GM19452 (cell line): ENCODE measurements at regions not wholly inside any gene's neighbourhood (a gene's known extent, or its start where the extent isn't known, plus 50 kb on each side); places are given as distances from the start of the nearest gene placed in this dataset.
"Not testable (repeated sequence)": the region's sequence is repeated elsewhere in the genome, so short reads cannot be mapped to it uniquely, and the experiment has no call there.

Source experiments
- ATAC-seq: cut with Tn5 transposase; IDR thresholded peaks from one replicate; pipeline ENCODE4 v1.9.1; 2021; ENCODE audit not compliant: unreplicated experiment

DNA sequence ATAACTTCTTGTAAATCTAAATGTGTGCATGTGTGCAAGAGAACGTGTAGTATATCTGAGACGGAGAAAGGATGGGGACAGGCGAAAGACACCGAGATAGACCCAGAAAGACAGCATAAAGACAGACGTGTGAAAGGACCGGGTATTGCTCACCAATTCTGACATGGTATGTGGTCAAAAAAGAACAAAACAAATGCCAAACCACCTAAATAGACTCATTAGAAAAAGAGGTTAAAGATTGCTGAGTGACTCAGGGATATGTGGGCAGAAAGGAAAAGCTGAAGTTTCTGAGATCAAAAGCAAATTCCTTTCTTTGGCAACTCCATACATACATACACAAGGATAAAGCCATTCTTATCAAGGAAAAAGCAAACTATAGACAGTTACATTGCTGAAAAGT is 179.7 kb upstream of the TSC22D1 start:
- ATAC-seq: no peak

DNA sequence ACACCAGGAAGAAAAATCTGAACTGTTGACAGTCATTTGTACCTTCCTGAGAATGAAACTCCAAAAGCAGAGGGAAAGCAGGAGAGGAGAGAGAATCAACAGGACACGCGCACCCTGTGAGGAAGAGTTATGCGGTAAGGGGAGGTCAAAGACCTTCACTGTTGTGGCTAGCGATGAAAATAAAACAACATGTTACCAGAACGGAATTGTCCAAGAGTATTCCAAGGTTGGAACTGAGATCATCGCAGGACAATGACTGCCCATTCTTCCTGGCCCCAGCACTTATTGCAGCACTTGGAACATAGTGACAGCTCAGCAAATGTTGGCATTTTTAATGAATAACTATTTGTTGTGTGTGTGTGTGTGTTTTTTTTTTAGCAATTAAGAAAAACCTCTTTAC is 176.0 kb upstream of the TSC22D1 start:
- no peak for ATAC-seq

DNA sequence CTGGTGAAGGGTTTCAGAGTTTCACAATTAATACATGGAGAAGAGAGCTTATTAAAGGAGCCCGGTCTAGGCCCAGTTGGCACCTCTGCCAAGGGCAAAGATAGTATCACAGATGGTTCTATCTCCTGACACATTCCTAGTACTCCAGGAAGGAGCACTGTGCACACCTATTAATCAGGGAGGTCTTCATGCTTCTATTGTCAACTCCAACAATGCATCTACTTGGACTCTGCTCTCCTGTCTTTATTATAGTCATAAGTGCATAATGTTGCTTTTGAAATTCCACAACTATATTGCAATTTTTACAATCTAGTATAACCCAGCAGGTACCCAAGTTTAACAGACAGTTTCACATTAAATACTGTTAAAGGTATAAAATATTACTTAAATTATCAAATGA is 174.5 kb upstream of the TSC22D1 start:
- no peak for ATAC-seq

DNA sequence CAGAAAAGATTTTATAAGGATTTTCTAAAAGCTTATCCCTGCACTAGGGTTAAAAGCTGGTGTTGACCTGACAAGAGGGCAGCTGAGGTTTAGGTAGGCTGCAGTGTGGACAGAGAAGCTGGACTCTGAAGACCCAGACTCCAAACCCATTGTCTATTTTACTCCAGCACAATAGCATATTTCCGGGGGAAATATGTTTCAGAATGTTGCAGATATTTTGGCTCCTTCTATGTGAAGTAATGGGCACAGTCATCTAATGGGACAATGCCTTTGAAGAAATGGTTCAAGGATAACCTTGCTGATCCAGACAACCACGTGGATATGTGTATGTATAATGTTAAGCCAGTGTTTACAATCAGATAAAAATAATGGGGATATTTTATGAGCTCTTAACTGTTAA is 173.8 kb upstream of the TSC22D1 start:
- no peak for ATAC-seq

DNA sequence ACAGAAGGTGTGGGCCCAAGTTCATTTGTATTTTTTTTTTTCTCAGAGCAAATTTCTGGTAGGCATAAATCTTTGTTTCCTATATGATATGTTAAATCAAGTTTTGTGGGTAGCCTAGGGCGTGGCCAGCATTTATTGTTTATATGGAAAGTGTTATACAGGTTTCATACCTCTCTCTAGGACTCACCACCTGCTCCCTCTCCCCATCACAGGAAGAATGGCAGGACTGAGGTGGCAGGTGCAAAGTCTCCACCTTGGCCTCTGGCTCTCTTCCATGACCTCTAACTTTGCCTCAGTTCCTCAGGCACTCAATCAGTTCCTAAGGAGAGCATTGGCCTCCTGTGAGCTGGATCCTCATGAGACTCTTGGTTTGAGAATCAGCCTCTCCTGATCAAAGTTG is 172.3 kb upstream of the TSC22D1 start:
- ATAC-seq: no peak

DNA sequence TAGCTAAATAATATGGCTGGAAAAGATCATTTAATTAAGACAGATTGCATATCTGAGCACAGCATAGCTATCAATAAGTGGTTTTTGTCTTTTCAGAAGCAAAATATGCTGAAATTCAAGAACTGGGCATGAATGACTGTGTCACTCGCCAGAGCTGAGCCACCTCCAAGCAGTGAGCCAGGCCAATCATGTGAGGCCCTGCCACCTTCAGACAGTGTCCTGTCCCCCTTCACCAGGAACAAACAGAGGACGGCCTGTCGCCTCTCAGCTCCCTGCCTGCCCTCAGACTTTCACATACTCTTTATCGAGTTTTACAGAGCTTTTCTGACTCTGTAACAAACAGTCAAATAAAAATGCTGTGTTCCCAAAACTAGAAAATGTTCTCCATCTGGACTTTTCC is 171.0 kb upstream of the TSC22D1 start:
- no peak for ATAC-seq

DNA sequence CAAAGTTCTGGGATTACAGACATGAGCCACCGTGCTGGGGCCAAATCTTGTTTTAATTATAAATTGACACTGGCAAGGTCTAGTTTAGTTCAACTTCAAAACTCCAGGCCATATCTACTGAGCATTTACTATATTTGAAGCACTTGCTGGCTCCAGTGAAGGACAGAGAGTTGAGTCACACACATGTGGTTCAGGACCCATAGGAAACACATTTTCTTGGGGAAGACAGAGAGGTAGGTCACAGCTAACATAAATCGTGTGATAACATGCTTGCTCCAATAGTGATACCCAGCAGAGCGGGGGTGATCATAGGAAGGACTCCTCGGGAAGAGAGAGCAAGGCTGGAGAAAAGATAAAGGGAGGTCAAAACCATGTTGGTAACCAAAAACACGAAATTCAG is 170.6 kb upstream of the TSC22D1 start:
- ATAC-seq: no peak

DNA sequence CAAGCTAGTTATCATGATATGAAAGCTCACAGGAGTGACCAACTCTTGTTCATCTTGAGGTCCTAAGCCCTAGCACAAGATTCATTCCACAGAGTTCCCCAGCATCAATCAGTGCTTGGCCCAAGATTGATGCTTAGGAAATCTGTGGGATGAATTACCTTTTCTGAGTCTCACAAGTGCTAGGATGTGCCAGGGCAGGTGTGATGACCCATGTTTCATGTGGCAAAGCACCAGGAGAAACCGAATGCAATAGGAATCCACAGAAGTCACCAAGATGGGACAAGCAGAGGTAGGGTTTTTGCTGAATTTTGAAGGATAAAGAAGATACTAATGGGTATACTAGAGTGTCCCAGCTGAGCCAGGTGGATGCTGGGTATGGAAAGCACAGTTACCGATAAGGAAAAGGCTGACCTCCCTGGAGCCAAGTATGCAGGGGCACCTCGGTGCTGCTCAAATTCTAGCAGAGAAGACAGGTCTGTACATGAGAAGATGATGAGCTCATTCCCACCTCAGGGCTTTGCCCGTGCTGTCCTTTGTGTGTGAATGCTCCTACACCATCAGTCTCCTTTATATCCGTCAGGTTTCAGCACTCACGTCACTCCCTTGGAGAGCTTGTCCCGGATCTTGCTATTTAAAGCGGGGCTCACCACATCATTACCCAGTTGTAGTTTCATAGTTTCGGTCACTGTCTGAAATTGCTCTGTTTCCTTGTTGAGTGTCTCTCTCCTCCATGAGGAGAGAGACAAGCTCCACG is 168.9 kb upstream of the TSC22D1 start:
- ATAC-seq: no peak

DNA sequence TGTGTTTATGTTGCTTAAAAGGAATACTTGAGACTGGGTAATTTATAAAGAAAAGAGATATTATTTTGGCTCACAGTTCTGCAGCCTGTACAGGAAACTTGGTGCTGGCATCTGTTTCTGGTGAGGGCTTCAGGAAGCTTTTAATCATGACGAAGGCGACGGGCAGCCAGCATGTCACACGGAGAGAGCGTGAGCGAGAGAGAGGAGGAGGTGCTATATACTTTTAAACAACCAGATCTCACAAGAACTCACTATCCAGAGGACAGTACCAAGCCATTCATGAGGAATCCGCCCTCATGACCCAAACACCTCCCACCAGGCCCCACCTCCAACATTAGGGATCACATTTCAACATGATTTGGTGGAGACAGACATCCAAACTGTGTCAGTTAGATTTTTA is 163.4 kb upstream of the TSC22D1 start:
- ATAC-seq: no peak

DNA sequence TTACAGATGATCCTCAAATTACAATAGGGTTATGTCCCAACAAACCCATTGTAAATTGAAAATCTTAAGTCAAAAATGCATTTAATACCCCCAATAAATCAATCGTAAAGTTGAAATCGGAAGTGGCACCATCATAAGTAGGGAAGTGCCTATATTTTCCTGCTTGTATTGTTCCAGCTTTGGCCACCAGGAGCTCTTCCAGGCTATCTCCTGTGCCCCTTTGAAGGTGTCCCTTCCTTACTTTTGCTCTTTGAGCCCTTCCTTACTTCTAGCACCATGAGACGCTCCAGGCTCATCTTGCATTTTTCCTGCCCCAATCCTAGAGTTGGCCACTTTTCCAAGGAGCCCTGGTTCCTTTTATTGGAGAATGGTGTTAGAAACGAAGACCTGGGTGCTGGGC is 163.0 kb upstream of the TSC22D1 start:
- ATAC-seq: no peak

DNA sequence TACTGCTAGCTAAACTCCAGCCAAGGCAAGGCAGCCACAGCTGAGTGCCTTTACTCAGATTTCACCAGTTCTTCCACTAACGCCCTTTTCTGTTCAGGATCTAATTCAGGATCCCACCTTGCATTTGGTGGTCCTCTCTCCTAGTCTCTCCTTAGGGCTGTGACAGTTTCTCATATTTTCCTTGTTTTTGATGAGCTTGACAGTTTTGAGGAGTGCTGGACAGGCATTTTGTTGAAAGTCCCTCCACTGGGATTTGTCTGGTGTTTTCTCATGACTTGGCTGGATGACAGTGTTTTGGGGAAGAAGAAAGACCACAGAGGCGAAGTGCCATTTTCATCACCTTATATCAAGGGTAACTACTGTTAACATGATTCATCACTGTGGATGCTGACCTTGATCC is 162.3 kb upstream of the TSC22D1 start:
- ATAC-seq: no peak

DNA sequence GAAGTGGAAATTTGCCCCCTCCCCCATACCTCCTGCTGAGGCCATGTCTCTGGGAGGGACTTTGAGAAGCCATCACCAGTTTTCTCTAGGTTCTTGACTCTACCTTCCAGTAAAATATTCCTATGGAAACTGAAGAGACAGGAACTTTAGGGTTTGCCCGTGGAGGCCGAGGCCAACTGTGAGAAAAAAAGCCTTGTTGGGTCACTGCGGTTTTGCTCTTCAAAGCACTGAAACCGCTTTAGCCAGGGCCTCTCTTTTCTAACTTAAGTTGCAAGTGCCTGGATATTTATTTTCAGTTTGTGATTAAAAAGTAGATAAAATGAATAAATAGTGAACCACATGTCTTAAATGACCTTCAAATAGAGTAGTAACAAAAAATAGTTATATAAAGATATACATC is 159.7 kb upstream of the TSC22D1 start:
- ATAC-seq: no peak

DNA sequence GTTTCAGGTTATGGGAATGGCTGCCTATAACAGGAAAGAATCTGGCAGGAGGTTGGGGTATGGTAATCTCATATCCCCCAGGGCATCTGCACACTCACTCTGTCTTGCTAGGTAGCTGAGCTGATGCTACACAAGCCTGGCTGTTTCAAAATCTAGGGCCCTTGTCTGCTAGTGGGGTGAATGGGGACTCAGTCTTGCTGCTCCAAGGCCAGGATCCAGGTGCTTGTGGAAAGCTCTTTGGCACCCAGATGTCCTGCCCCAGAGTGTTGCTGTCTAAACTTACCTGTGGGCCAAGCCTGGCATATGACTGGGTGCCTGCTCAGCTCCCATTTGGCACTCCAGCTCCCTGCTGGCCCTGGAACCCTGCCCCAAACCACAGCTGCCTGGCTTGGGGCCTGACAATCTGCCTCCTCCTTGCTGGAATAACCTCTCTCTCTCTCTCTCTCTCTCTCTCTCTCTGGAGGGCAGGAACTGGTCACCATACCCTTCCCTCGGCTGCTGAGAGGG is 158.1 kb upstream of the TSC22D1 start:
- ATAC-seq: no peak

DNA sequence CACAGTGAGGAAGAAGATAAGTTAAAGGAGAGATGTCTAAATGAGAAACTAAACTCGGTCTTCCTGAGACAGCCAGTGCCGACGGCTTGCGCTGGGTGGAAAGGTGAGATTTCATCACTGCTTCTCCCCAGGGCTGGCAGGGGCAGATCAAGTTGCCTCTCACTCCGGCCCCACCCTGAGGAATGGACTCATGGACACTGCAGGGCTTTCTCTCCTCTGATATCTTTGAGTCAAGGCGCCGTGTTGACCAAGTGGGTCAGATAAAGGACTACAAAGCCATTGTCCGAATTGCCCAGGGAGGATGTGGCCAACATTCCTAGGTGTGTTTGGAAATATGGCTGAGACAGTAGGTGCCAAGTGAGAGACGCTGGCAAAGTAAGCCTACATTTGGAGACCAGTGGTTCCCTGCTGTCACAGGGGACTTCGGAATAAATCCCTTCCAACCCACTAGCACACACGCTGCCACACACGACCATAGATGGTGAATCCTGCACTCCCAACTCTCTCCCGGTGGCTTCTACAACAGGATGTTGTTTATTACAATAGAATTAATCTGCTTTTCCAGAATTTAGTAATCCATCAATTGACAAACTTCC is 156.5 kb upstream of the TSC22D1 start:
- ATAC-seq: no peak

DNA sequence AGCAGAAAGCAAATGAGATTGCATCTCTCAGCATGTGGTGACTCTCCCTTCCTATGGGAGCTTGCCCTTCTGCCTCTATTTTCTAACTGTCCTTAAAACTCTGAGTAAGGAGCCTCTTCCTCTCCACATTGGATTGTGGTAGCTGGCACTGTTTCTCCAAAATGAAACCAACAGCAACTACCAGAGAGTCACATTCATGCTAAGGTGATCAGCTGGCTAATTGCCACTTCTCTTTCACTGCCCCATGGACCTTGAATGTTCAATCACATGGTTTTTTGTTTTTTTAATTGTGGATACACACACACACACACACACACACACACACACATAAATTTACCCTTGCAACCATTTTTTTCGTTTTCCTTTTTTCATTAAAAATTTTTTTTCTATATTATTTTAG is 154.7 kb upstream of the TSC22D1 start:
- no peak for ATAC-seq

DNA sequence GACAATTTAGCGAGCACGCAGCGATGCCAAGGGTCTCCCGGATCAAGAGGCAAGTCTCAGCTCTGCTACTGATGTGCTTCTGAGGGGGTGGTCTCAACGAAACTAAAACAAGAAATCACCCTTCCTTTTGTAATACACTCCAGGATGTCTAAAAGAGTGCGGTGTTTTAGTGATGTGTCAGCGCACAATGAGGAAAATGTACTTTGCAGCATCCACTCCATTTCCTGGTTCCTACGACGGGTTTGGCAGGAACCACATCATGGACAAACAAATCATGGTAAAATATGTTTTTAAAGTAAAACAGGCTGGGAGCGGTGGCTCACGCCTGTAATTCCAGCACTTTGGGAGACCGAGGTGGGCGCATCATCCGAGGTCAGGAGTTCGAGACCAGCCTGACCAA is 154.0 kb upstream of the TSC22D1 start:
- no peak for ATAC-seq

DNA sequence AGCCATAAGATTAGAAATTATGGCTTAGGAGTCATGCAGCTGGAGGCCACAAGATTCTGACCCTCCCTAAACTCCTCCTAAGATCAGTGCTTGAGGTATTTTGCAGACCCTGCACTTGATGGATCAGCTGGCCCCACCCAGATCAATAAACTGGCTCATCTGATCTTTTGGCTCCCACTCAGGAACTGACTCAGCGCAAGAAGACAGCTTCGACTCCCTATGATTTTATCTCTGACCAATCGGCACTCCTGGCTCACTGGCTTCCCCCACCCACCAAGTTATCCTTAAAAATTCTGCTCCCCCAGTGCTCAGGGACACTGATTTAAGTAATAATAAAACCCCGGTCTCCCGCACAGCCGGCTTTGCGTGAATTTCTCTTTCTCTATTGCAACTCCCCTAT is 151.5 kb upstream of the TSC22D1 start:
- not testable (repeated sequence) for ATAC-seq

DNA sequence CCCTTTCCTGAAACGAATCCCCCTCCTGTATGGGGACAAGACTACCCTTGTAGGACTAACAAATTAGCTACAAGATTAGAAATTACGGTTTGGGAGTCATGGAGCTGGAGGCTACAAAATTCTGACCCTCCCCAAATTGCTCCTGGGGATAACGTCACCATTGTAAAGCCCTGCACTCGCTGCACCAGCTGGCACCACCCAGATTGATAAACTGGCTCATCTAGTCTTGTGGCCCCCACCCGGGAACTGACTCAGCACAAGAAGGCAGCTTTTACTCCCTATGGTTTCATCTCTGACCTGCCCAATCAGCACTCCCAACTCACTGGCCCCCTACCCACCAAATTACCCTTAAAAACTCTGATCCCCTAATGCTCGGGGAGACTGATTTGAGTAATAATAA is 150.6 kb upstream of the TSC22D1 start:
- no peak for ATAC-seq

DNA sequence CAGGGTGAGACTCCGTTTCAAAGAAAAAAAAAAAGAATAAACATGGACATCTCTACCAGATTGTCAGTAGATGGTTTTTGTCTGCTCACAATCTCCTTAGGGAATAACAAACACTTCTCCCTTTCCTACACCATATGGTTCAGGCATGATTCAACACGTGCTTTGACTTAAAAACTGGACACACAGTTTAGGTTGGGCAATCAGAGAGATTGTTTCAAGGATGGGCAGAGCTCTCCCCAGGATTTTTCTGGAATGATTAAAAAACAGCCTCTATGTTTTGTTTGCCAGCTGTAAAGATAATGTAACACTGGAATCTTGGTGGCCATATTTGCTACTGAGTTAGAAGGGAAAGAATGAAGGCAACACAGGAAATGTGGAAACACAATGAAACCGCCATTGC is 150.1 kb upstream of the TSC22D1 start:
- no peak for ATAC-seq

DNA sequence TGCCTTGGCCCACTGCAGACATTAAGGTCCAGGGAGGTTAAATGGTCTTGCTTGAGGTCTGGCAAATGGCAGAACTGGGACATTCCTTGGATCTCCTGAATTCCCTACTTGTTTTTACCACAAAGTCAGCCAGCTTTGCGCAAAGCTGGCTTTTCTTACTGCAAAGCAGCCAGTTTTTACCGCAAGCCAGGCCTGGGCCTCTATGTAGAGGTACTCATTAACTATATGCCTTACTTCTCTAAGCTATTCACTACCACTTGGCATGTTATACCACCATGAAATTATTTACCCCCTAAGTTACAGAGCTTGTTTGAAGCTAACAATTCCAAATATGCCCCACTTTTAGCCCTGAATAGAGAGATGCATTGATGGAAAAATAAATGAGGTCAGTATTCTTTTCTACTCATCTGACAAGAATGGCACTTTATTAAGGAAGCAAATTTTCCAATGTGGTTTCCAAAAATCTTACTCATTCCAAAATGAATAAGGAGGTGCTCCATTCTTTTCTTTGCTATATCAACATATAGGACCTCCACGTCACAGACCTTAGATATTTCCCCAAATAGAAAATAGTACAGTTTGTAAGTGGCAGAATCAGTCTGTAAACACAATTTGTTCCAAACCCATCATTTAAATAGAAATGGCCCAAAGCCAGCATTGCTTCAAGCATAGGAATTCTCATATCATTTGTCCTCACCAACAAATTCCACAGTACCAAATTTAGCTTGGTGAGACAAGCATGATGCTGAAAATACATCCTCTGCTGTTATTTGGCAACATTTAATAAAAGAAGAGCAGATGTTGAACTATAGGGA is 143.9 kb upstream of the TSC22D1 start:
- ATAC-seq: no peak

DNA sequence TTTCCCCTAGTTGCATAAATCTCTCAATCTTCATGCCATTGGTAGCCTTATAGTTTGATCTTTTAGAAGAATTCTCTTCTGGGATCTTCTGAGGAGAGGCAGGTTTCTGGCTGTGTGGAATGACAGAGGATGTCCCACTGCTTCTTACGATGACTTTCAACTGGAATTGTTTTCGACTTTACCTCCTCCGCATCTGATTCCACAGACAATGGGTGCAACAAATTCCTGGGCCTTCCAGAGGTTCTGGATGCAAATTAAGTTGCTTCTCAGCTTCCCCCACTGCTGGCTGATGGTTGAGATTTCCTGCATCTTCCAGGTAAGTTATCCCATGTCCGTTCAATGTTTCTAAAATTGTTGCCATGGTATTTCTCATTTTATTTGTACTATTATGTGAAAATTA is 142.3 kb upstream of the TSC22D1 start:
- ATAC-seq: no peak
